Right renal pelvis (tissue), 4 donors: ENCODE measurements at regions not wholly inside any gene's neighbourhood (a gene's known extent, or its start where the extent isn't known, plus 50 kb on each side); places are given as distances from the start of the nearest gene placed in this dataset.

Source experiments
- DNase-seq, 4 donors: peaks; one replicate each; pipeline ENCODE4 v3.0.0-alpha.2; 2013; ENCODE audit warnings: low read depth in 4 of 4, low spot score in 3 of 4, missing footprints in 1 of 4

GRCh38 chr2:106977717-106978116 lies 91.8 kb upstream of the ST6GAL2 start:
- peak in 3 of 4 donors; percentile 44 to 61 (median 55) for DNase-seq

GRCh38 chr2:106978647-106979046 lies 92.7 kb upstream of the ST6GAL2 start:
- no peak for DNase-seq

- no peak for DNase-seq
Measured at GRCh38 chr2:106981491-106981890, 95.5 kb upstream of the ST6GAL2 start.

DNA sequence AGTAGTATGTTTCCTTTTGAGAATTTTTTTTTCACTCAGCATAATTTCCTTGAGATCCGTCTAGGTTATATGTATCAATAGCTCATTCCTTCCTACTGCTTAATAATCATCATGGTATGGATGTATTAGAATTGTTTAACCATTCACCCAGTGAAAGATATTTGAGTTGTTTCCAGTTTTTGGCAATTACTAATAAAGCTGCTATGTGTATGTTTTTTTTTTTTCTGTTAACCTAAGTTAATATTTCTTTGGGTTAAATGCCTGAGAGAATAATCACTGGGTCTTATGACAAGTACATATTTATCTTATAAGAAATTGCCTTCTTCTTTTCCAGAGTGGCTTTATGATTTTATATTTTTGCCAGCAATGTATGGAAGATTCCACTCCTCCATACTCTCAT lies 96.4 kb upstream of the ST6GAL2 start:
- no peak for DNase-seq

GRCh38 chr2:106983305-106983704 lies 97.3 kb upstream of the ST6GAL2 start:
- DNase-seq, result no peak

GRCh38 chr2:106988361-106988760 lies 102.4 kb upstream of the ST6GAL2 start:
- no peak for DNase-seq

- no peak for DNase-seq
Measured at GRCh38 chr2:106990297-106990696, 104.3 kb upstream of the ST6GAL2 start.

DNA sequence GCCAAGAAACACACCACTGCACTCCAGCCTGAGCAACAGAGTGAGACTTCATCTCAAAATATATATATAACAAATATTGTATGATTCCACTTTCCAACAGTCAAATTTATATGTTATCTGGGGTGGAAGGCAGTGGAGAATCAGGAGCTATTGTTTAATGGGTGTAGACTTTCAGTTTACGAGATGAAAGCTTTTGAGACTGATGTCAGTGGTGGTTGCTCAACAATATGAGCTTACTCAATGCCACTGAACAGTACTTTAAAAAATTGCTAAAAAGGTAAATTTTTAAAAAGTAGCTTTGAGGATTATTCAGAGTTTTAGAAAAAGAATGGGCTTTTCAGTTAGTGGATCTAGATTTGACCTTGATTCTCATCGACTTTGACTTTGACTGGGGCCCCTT lies 105.9 kb upstream of the ST6GAL2 start:
- no peak for DNase-seq

GRCh38 chr2:106995556-106995955 lies 109.6 kb upstream of the ST6GAL2 start:
- no peak for DNase-seq

DNA sequence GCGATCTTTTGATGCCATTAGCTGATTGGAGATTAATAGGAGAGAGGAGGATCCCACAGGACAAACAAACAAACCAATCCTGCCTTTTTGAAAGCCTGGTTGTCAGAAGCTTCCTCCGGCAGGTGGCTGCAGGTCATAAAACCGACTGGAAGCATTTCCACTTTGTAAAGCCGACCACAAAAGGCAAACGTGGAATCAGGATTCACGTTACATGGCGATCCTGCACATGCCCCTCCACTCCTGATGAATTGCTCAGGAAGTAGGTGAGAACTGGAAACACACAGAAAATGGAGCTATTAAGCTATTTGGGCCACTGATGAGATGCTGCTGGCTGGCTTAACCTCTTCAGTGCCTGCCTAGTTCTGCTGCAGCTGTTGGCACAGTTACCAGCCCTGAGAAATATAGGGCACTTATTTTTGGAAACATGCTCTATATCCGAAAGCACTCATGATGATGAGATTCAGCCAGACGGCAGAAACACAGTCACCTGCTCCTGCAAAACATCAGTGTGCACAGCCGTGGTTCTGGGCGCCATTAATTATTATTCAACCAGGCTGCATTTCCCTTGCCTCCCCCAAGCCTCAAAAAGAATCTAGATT lies 110.3 kb upstream of the ST6GAL2 start:
- DNase-seq, result no peak

- DNase-seq, result no peak
Measured at GRCh38 chr2:106997204-106997603, 111.2 kb upstream of the ST6GAL2 start.

GRCh38 chr2:107001062-107001461 lies 115.1 kb upstream of the ST6GAL2 start:
- no peak for DNase-seq

DNA sequence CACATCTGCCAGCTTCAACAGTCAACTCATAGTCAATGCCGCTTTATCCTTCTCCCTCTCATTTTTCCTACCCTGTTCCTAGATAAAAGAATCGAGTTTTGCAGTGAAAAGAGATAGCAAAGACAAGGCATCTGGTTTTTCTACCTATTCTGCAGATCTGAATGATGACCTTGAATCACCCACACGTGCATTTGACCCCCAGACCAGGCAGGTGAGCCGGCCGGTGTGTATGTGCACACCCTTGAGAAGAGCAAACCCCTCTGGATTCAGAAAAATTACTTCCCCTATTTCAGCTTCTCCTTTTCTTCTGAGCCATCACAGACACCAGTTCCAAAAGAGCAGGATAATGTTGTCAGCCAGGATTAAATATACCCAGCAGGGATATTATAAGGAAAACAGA lies 115.6 kb upstream of the ST6GAL2 start:
- no peak for DNase-seq

GRCh38 chr2:107001964-107002696 lies 116.2 kb upstream of the ST6GAL2 start:
- no peak for DNase-seq

GRCh38 chr2:107002735-107003134 lies 116.8 kb upstream of the ST6GAL2 start:
- no peak for DNase-seq

DNA sequence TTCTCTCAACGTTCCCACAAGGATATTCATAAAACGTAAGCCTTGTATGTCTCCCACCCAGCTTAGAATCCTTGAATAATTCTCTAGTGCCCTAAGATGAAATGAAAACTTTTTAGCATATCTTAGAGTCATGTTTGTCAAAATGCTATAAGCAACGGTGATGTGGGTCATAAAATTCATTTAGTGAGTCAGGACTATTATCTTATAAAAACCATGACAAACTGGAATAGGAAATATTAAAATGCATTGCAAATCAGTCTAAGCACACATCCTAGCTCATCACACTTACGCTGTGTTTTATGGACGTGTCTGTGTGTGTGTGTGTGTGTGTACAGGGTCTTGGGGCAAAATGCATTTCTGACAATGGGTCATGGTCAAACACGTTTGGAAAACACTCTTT lies 119.9 kb upstream of the ST6GAL2 start:
- no peak for DNase-seq

DNA sequence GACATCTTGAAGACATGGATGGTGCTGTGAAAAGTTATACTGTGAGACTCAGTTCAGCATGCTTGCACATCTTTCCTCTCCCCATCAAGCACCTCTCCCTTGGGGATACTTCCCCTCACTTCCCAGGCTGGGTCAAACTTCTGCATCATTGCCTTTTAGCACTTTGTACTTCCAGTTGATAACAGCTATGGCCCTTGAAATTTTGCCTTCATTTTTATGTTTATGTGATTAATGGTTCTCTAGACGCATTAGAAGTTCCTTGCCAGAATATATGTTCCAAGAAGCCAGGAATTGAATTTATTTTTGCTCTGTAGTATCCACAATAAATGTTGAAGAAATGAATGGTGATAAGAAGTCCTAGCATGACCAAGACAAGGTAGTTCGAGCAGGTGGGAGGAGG lies 120.9 kb upstream of the ST6GAL2 start:
- no peak for DNase-seq

DNA sequence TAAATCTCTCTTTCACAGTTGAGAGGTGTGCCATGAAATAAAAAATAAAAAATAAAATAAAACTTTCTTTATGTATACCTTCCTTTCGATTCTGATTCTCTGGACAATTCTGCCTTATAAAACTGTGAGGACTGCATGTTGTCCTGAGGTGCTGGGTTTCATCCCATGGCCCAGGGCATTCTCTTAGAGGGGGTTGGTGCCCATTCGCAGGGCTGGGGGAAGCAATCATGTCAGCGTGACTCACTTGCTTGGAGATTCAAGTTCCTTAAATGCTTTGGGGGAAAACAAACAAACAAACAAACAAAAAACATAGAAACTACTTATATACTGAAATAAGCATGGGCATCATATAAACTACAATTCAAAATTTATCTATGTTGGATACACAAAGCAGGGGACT lies 122.0 kb upstream of the ST6GAL2 start:
- DNase-seq, result no peak

DNA sequence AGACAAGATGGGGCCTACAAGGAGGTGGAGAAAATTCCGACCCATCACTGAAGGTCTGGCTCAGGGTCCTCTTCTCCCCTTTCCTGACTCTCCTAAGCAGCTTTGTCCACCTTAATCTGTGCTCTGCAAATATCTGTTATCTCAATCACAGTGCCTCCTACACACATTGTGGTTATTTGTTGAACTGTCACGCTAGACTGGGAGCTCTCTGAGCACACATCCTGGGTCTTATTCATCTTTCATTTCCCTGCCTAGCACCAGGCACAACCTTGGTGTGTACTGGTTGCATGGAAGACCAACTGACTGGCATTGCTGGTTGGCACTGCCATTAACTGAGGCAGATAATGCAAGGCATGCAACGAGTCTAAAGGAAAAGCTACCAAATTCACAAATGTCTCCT lies 122.9 kb upstream of the ST6GAL2 start:
- DNase-seq, result no peak

DNA sequence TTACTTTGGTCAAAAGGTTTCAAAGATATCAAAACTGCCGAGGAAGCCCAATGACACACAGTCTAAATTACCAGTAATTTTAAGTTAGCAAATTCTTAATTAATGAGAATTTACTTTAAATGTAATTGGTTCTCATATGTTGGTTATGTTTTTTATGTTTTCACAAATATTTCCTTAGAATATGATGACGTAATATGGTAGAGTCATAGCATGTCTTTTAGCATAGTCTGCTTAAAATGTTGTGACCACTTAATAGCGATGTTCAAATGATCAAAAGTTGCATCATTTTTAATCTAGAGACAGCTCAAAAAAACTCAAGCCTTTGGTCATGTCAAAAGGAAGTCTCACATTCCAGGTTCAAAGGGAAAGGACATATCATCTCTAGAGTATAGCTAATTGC lies 123.3 kb upstream of the ST6GAL2 start:
- DNase-seq, result no peak

DNA sequence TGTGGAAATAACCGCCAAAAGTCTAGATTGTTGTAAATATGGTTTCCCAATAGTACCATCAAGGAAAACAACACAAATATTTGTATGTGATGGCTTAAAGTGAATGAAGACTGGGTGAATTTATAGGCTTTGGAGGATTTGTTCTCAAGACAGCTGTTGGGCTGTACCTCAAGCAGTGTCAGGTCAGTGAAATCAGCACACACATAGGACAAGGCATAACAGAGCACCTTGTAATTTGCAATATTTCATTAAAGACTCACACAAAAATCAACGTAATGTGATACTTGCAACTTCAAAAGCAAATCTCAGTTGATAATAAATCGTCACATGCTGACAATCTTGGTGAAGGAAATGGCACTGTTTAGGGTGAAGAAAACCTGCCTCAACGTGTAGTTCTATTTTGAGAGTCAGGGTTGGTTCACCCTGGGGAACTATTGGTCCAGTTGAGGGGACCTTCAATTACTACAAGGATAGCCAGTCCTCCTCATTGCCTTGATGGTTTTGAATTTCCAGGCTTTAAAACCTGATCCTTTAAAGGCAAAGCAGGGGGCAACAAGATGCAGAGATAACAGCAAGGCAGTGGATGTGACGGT lies 126.8 kb upstream of the ST6GAL2 start:
- DNase-seq, result no peak

- DNase-seq, result no peak
Measured at GRCh38 chr2:107013884-107014283, 127.9 kb upstream of the ST6GAL2 start.
